GM18508 (cell line): ENCODE measurements at regions not wholly inside any gene's neighbourhood (a gene's known extent, or its start where the extent isn't known, plus 50 kb on each side); places are given as distances from the start of the nearest gene placed in this dataset.
"Not testable (repeated sequence)": the region's sequence is repeated elsewhere in the genome, so short reads cannot be mapped to it uniquely, and the experiment has no call there.

Source experiments
- ATAC-seq: cut with Tn5 transposase; IDR thresholded peaks from one replicate; pipeline ENCODE4 v1.9.1; 2021; ENCODE audit warnings: moderate number of reproducible peaks; ENCODE audit not compliant: insufficient read depth, unreplicated experiment

DNA sequence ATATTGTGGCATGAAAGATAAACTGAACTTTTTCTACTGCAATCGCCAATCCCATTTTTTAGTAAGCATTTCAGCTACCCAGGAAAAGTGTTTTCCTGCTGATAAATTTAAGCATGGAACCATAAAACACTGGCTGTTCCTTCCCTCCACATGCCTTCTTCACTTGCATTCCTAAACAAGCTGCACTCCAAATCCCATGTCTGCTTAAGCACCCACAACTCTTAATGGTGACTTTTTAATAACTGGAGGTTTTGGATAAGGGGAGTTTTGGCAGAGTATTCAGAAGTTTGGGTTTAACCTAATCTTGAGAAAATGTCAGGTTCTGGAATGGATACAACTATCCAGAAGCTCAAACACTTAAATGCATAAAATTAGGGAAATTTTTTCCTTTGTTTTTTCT lies 345.6 kb upstream of the CA10 start:
- no peak for ATAC-seq

DNA sequence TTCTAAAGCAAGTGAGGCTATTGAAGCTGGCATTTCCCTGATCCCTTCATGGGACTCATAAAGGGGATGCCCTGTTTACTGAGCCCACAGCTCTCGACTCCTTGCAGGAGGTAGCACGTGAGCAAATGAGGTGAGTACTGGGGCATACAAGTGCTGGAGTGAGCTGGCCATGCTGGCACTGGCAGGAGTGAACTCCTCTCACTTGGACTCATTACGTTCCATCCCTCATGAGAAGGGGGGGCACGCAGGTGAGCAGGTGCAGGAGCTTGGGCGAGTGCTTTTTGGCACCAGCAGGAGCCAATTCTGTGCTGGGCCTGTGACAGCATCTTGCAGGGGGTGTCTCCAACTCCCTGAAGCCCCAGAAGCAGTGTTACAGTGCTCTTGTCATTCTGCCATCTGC lies 337.1 kb upstream of the CA10 start:
- no peak for ATAC-seq

DNA sequence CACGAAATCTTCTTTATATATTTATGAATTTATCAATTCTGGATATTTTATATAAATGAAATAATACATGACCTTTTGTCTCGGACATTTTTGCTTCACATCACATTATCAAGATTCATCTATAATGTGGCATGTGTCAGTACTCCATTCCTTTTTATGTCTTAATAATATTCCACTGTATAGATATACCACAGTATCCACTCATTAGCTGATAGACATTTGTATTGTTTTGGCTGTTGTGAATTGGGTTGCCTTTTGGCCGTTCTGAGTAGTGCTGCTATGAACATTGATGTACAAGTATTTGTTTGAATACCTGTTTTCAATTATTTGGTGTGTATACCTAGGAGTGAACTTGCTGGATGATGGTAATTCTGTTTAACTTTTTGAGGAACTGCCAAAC lies 323.8 kb upstream of the CA10 start:
- ATAC-seq = no peak

DNA sequence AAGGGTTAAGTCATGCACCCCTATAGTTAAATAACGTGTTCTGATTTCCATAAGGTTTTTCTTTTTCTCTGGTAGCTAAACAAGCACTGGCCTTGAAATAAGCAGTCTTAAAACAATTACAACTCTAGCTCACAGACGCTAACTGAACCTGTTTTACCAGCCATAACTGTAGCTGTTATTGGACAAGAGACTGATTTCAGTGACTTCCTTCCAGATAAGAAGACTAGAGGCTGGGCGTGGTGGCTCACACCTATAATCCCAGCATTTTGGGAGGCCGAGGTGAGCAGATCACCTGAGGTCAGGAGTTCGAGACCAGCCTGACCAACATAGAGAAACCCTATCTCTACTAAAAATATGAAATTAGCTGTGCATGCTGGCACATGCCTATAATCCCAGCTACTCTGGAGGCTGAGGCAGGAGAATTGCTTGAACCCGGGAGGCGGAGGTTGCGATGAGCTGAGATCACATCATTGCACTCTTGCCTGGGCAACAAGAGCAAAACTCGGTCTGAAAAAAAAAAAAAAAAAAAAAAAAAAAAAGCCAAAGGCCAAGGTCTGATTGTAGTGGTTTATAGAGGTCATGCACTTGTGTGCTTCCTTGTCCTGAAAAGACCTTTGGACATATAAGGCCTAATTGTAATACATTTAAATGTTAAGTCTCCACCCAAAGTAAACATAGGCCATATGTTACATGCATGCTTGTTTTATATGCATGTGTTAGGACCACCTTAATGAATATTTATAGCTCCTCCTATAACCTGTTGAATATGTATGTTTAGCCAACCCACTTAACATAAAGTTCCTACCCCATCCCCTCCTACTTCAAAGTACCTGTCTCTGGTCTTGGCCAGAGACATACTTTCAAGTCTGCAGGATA lies 319.5 kb upstream of the CA10 start:
- ATAC-seq = no peak

DNA sequence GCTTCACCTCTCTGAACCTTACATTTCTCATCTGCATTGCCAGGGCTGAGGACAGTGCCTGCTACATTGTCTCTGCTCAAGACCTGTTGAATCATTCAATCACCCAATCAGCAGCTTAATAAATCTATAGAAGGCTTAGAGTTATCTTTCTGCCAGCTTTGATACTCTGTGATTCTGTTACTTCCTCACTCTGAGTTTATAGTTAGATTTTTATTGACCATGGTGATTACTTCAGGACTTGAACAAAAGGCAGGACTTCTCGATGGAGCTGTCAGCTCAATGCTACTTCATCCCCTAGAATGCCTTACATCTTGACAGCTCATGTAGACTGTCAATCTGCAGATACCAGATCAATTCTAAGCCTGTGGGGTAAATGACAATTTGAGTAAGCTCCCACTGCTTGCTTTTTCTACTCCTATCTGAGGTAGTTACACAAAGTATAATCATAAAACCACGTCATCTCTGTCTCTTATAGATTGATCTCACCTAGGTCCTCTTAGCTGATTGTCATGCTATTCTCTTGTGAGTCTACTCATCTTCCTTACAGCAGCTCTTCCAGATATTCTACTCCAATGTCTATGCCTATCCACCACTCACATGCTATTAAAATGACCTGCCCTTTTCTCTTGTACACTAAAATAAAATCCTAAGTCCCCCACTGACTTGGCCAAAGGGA lies 318.3 kb upstream of the CA10 start:
- ATAC-seq = no peak

- no peak for ATAC-seq
Measured at GRCh38 chr17:52470553-52470952, 312.0 kb upstream of the CA10 start.

DNA sequence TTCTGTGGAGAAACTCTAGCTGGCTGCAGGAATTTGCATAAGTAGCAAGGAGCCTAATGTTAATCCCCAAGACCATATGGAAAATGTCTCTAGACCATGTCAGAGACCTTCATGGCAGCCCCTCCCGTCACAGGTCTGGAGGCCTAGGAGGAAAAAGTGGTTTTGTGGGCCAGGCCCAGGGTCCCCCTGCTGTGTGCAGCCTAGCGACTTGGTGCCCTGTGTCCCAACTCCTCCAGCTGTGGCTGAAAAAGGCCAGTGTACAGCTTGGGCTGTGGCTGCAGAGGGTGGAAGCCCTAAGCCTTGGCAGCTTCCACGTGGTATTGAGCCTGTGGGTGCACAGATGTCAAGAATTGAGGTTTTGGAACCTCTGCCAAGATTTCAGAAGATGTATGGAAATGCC lies 306.9 kb upstream of the CA10 start:
- ATAC-seq = no peak

DNA sequence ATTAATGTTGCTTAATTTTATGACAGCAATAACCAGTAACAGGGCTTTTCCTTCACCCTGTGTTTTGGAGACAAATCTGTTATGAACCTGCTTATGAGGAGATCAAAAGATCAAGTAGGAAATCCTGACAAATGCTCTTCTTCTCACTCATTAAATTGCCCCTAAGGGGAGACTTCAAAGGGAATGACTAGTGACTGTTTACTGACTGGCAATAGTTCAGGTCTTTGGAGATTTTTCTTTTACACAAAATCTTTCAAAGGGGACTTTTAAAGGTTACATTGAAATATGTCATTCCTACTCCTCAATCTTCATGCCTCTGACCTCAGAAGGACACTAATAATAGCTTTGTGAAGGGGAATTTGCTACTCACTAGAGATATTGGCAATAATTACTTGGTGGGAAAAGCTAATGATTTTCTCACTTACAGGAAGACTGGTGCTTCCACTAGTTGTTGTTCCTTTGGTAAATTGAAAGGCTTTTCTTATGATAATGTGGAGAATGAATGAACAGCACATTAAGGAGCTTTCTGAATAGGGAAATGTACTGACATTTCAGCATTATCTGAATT lies 292.9 kb upstream of the CA10 start:
- ATAC-seq = no peak

DNA sequence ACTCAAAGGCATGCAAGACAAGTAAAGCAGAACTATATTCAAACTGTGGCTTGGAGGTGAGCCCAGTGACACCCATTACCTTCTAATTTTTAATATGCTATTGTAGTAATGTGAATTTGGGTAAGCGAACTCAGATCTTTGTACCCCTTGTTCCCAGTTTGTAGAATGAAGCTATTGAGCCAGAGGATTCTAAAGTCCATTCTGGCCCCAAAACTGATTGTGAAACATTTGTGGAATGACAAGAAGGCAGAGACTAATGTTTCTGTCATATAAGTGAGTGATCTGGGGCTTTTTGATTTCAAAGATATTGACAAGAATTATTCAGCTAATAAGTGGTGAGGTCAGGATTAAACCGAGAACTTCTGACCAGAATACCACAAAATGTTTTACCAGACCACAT lies 283.8 kb upstream of the CA10 start:
- ATAC-seq = no peak

DNA sequence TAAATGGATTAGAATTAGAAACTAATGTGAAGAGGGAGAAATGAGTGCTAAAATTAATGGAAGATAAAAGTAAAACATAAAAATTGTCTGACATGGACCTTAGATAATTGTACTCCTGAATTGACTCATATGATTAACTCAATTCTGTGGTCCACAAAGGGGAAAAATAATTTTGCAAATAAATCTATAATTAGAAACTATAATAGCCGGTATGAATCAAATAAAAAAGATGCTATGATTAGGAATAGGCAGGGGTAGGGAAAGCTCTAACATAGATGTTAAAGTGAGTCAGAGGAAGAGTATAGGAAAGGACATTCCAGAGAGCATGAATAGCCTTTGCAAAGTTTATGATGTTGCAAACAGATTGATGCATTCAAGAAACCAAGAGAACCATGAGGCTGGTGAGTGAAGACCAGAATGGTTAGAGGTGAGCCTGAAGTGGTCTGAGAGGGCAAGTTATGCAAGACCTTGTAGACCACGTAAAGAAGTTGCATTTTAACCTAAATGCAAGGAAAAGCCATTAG lies 262.1 kb upstream of the CA10 start:
- no peak for ATAC-seq

GRCh38 chr17:52419229-52419641 lies 260.7 kb upstream of the CA10 start:
- ATAC-seq = no peak

DNA sequence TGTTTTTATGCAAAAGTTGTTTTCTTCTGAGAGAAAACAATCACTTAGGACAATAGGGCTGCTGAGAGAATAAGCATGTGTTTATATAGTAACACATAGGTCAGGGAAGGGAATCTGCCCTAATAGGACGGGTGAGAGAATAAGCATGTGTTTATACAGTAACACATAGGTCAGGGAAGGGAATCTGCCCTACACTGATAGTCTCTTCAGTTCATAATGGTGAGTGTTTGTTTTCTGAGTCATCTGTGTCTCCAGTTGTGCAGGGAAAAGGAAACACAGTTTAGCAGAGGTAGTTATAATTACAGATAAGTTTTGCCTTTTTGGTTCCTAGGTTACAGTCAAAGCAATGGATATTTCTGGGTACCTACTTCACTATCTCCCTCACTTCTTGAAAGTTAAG lies 252.3 kb upstream of the CA10 start:
- ATAC-seq = no peak

GRCh38 chr17:52409222-52409621 lies 250.7 kb upstream of the CA10 start:
- not testable (repeated sequence) for ATAC-seq

GRCh38 chr17:52395308-52395707 lies 236.8 kb upstream of the CA10 start:
- no peak for ATAC-seq

GRCh38 chr17:52390422-52390821 lies 231.9 kb upstream of the CA10 start:
- no peak for ATAC-seq

- no peak for ATAC-seq
Measured at GRCh38 chr17:52389632-52390031, 231.1 kb upstream of the CA10 start.

- no peak for ATAC-seq
Measured at GRCh38 chr17:52388941-52389340, 230.4 kb upstream of the CA10 start.

DNA sequence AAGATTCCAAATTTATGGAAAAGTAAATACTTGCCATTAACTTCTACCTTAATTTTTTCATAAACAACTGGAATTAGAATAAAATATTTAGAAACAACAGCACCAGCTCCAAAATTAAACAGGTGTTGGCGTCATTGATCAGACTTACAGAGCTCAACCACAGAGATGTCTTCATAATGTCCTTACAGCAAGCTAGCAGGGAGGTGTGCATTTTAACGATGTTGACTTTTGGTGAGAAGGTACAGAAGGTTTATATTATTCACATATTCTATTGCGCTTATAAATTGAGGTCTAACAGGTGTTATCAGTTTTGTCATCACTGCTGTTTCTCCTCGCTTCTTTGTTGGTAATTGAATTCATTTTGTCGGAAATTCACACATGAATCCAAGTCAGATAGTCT lies 226.2 kb upstream of the CA10 start:
- ATAC-seq = no peak

- no peak for ATAC-seq
Measured at GRCh38 chr17:52383493-52384100, 225.1 kb upstream of the CA10 start.

GRCh38 chr17:52378860-52379259 lies 220.3 kb upstream of the CA10 start:
- no peak for ATAC-seq

- ATAC-seq = no peak
Measured at GRCh38 chr17:52376137-52376536, 217.6 kb upstream of the CA10 start.
